Skeletal muscle satellite cell (primary cell): ENCODE measurements at regions not wholly inside any gene's neighbourhood (a gene's known extent, or its start where the extent isn't known, plus 50 kb on each side); places are given as distances from the start of the nearest gene placed in this dataset.
"Not testable (repeated sequence)": the region's sequence is repeated elsewhere in the genome, so short reads cannot be mapped to it uniquely, and the experiment has no call there.

Experiments used
- H3K27me3 ChIP-seq: 2 replicates; pipeline ENCODE4 v1.7.0; 2013; ENCODE audit warnings: low read length; ENCODE audit not compliant: control insufficient read depth, insufficient read depth
- H3K36me3 ChIP-seq: 2 replicates; pipeline ENCODE4 v1.7.0; 2013; ENCODE audit warnings: mild to moderate bottlenecking, control low read depth, low read length; ENCODE audit not compliant: insufficient read depth
- H3K4me1 ChIP-seq: 2 replicates; pipeline ENCODE4 v1.7.0; 2013; ENCODE audit warnings: low read length; ENCODE audit not compliant: control insufficient read depth, insufficient read depth
- H3K4me2 ChIP-seq: 2 replicates; pipeline ENCODE4 v1.7.0; 2013; ENCODE audit warnings: mild to moderate bottlenecking, low read length
- H3K4me3 ChIP-seq: 2 replicates; pipeline ENCODE4 v1.7.0; 2013; ENCODE audit warnings: low read length
- H3K9ac ChIP-seq: 2 replicates; pipeline ENCODE4 v1.7.0; 2013; ENCODE audit warnings: mild to moderate bottlenecking, low read depth, low read length, moderate library complexity
- H3K9me3 ChIP-seq: replicated peaks from 2 replicates; pipeline ENCODE4 v1.7.0; 2013; ENCODE audit warnings: mild to moderate bottlenecking, control low read depth, low read length

- Histone ChIP-seq H3K27me3 (no peaks in the 10 kb centered on the region), H3K9ac (no peak overlapping the region), H3K4me3 (no peak overlapping the region), H3K9me3 (no peaks in the 10 kb centered on the region), H3K4me2 (no peak overlapping the region), H3K4me1 (no peaks in the 10 kb centered on the region), H3K36me3 (no peaks in the 10 kb centered on the region)
Observed at GRCh38 chr7:79949778-79950177, 184.9 kb upstream of the GNAI1 start.

DNA sequence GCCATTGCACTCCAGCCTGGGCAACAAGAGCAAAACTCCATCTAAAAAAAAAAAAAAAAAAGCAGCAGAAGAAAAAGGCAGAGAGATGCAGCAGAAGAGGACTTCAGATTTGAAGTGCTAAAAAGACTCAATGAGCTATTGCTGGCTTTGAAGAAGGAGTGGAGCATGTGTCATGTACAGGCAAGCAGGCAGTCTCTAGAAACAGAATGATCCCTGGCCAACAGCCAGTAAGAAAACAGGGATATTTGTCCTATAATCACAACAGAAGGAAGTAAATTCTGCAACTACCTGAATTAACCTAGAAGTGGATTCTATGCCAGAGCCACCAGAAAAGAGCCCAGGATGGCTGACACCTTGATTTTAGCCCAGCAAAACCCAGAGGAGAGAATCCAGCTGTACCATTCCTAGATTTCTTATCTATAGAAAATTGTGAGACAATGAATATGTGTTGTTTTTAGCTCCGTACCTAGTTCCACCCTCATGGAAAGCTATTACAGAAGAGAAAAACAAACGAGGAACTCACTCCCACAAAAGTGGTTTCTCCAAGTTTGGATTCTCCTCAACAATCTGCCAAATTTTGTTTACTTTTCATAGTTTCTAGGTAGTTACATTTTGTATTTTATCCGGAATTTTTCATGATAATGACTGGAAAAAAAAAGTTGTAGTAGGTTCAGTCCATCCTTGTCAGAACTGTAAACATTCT is 198.2 kb upstream of the GNAI1 start:
- H3K9ac ChIP-seq: no peak overlapping the region
- H3K4me1 ChIP-seq: peaks cover 6% of the 10 kb centered on the region
- H3K9me3 ChIP-seq: no peaks in the 10 kb centered on the region
- no peaks in the 10 kb centered on the region for H3K36me3 ChIP-seq
- H3K27me3 ChIP-seq: no peaks in the 10 kb centered on the region
- H3K4me2 ChIP-seq: no peak overlapping the region
- no peak overlapping the region for H3K4me3 ChIP-seq

DNA sequence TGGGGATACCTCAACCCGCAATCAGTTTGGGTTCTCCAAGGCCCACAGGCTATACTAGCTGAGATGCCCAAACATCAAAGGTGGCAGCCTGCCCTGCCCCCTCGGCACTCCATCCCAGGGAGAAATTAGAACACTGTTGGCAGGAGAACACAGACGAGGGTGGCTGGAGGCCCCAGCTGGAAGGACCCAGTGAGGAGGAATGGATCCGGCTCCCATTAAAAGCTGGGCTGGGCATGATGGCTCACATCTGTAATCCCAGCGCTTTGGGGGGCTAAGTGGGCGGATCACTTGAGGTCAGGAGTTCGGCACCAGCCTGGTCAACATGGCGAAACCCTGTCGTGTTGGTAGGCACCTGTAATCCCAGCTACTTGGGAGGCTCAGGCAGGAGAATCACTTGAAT is 199.9 kb upstream of the GNAI1 start:
- no peak overlapping the region for H3K4me3 ChIP-seq
- peaks cover 11% of the 10 kb centered on the region for H3K4me1 ChIP-seq
- H3K4me2 ChIP-seq: no peak overlapping the region
- no peak overlapping the region for H3K9ac ChIP-seq
- H3K27me3 ChIP-seq: no peaks in the 10 kb centered on the region
- H3K36me3 ChIP-seq: no peaks in the 10 kb centered on the region
- no peaks in the 10 kb centered on the region for H3K9me3 ChIP-seq

DNA sequence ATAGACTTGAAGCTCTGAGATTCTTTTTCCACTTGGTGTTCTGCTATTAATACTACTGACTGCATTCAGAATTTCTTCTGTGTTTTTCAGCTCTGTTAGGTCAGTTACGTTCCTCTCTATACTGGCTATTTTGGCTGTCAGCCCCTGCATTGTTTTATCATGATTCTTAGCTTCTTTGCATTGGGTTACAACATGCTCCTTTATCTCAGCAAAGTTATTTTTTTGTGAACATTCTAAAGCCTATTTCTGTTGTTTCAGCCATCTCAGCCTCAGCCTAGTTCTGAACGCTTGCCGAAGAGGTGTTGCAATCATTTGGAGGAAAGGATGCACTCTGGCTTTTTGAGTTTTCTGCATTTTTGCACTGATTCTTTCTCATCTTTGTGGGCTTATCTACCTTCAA is 201.5 kb upstream of the GNAI1 start:
- no peak overlapping the region for H3K4me2 ChIP-seq
- H3K4me1 ChIP-seq: peaks cover 11% of the 10 kb centered on the region
- H3K4me3 ChIP-seq: no peak overlapping the region
- no peaks in the 10 kb centered on the region for H3K36me3 ChIP-seq
- no peak overlapping the region for H3K9ac ChIP-seq
- H3K9me3 ChIP-seq: no peaks in the 10 kb centered on the region
- no peaks in the 10 kb centered on the region for H3K27me3 ChIP-seq

- no peak overlapping the region for H3K9ac ChIP-seq
- H3K27me3 ChIP-seq: no peaks in the 10 kb centered on the region
- H3K4me1 ChIP-seq: peaks cover 18% of the 10 kb centered on the region
- no peak overlapping the region for H3K4me2 ChIP-seq
- no peaks in the 10 kb centered on the region for H3K9me3 ChIP-seq
- H3K36me3 ChIP-seq: no peaks in the 10 kb centered on the region
- H3K4me3 ChIP-seq: no peak overlapping the region
Observed at GRCh38 chr7:79930604-79931003, 204.0 kb upstream of the GNAI1 start.

DNA sequence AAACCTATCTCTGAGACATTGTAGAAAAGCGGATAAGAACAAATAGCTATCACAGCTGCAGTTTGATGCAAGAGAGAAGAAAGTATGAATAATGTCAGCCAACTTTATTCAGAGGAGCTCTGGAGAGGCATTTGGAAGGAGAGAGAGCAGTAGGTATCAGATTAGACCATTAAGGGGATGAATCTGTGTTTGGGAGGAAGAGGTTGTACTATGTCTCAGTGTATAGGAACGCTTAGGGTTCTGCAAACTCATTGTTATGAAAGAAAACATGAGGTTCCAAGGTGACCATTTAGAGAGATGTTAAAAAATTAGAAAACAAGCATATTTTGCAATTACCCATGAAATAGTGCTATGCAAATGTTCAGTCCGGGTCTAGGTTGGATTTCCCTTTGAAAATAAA is 207.5 kb upstream of the GNAI1 start:
- no peak overlapping the region for H3K4me2 ChIP-seq
- H3K27me3 ChIP-seq: no peaks in the 10 kb centered on the region
- H3K4me3 ChIP-seq: no peak overlapping the region
- peaks cover 32% of the 10 kb centered on the region for H3K4me1 ChIP-seq
- H3K9ac ChIP-seq: peak overlapping the region; percentile 39
- no peaks in the 10 kb centered on the region for H3K9me3 ChIP-seq
- no peaks in the 10 kb centered on the region for H3K36me3 ChIP-seq

- Histone ChIP-seq H3K36me3 (no peaks in the 10 kb centered on the region), H3K9ac (peak overlapping the region; percentile 18), H3K9me3 (no peaks in the 10 kb centered on the region), H3K4me3 (no peak overlapping the region), H3K27me3 (no peaks in the 10 kb centered on the region), H3K4me2 (no peak overlapping the region), H3K4me1 (peaks cover 27% of the 10 kb centered on the region)
Observed at GRCh38 chr7:79923953-79924352, 210.7 kb upstream of the GNAI1 start.

DNA sequence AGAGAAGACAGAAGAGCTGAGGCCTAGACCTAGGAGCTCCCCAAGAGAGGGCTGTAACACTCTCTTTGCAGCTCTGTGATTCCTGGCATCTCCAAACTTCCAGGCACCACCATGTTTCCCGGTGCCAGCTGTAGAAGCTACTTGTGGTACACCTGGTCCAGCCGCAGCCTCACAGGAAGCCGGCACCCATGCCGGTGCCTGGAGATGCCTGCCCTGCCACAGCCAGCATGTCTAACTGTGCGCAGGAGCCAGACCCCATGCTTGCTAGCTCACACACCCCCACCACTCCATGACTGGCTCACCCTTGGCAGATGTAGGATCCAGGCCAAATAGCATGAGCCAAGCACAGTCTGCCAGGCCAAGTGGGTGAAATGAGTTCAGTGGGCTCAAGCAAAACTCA is 211.7 kb upstream of the GNAI1 start:
- no peak overlapping the region for H3K4me2 ChIP-seq
- peaks cover 27% of the 10 kb centered on the region for H3K4me1 ChIP-seq
- no peak overlapping the region for H3K4me3 ChIP-seq
- no peak overlapping the region for H3K9ac ChIP-seq
- H3K36me3 ChIP-seq: no peaks in the 10 kb centered on the region
- H3K27me3 ChIP-seq: no peaks in the 10 kb centered on the region
- H3K9me3 ChIP-seq: no peaks in the 10 kb centered on the region

DNA sequence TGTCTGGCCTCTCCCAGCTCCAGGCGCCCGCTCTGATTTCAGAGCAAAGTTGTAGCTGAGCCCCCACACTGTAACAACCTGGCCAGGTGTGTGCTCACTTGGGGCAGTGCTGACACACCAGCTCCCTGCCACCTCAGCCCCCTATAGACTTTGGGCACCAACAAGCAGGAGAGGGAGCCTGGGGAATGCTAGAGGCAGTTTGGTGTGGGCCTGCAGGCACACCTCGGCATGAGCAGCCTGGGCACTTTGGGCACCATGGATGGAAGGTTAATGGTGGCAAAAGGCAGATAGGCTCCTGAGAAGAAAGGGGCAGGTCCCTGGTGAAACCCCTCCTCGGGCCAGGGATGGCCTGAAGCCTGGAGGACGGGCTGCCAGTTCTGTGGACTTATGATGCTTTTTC is 212.7 kb upstream of the GNAI1 start:
- H3K36me3 ChIP-seq: no peaks in the 10 kb centered on the region
- no peaks in the 10 kb centered on the region for H3K9me3 ChIP-seq
- H3K4me1 ChIP-seq: peaks cover 27% of the 10 kb centered on the region
- H3K4me2 ChIP-seq: no peak overlapping the region
- no peaks in the 10 kb centered on the region for H3K27me3 ChIP-seq
- no peak overlapping the region for H3K4me3 ChIP-seq
- no peak overlapping the region for H3K9ac ChIP-seq

DNA sequence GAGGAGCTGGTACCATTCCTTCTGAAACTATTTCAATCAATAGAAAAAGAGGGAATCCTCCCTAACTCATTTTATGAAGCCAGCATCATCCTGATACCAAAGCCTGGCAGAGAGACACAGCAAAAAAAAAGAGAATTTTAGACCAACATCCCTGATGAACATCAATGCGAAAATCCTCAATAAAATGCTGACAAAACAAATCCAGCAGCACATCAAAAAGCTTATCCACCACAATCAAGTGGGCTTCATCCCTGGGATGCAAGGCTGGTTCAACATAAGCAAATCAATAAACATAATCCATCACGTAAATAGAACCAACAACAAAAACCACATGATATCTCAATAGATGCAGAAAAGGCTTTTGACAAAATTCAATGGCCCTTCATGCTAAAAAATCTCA is 216.0 kb upstream of the GNAI1 start:
- H3K36me3 ChIP-seq, H3K4me2 ChIP-seq, H3K9ac ChIP-seq, H3K4me3 ChIP-seq, H3K4me1 ChIP-seq, H3K27me3 ChIP-seq, H3K9me3 ChIP-seq: not testable (repeated sequence)

- not testable (repeated sequence) for H3K4me2 ChIP-seq, H3K4me3 ChIP-seq, H3K4me1 ChIP-seq, H3K27me3 ChIP-seq, H3K9me3 ChIP-seq, H3K36me3 ChIP-seq, H3K9ac ChIP-seq
Observed at GRCh38 chr7:79915346-79915745, 219.3 kb upstream of the GNAI1 start.

- H3K9ac ChIP-seq: no peak overlapping the region
- H3K4me2 ChIP-seq: no peak overlapping the region
- no peaks in the 10 kb centered on the region for H3K36me3 ChIP-seq
- no peaks in the 10 kb centered on the region for H3K27me3 ChIP-seq
- H3K9me3 ChIP-seq: no peaks in the 10 kb centered on the region
- H3K4me3 ChIP-seq: no peak overlapping the region
- no peaks in the 10 kb centered on the region for H3K4me1 ChIP-seq
Observed at GRCh38 chr7:79912213-79912633, 222.4 kb upstream of the GNAI1 start.
